ENCODE measurements at regions not wholly inside any gene's neighbourhood (a gene's known extent, or its start where the extent isn't known, plus 50 kb on each side); places are given as distances from the start of the nearest gene placed in this dataset.
"Not testable (repeated sequence)": the region's sequence is repeated elsewhere in the genome, so short reads cannot be mapped to it uniquely, and the experiment has no call there.

GRCh38 chr1:58836408-58836807 lies 52.6 kb upstream of the JUN start:
- no peak for DNase-seq (ENCODE audit: low spot score)

GRCh38 chr1:58837886-58838285 lies 54.0 kb upstream of the JUN start:
- no peak for DNase-seq (ENCODE audit: low spot score)

- DNase-seq (ENCODE audit: low spot score), result no peak
Measured at GRCh38 chr1:58839147-58839795, 55.4 kb upstream of the JUN start.

- DNase-seq (ENCODE audit: low spot score), result no peak
Measured at GRCh38 chr1:58839846-58840835, 56.3 kb upstream of the JUN start.

DNA sequence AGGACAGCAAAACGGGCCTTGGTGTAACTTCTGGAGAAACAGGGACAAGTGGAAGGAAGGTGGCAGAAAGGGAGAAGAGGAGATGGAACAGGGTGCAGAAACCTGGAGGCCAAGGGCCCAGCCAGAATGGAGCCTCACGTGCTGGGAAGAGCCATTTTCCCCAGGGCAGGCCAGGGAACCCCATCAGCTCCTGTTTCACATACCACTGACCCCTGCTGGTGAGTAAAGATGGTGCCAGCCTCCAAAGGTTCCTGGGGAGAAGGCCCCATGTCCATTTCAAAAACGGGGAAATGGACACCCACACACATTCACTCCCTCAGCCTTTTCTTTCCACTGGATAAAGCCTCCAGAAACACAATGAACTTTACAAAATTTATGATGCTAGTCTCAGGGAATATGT lies 57.6 kb upstream of the JUN start:
- no peak for DNase-seq (ENCODE audit: low spot score)

- DNase-seq (ENCODE audit: low spot score), result no peak
Measured at GRCh38 chr1:58842941-58843340, 59.1 kb upstream of the JUN start.

- no peak for DNase-seq (ENCODE audit: low spot score)
Measured at GRCh38 chr1:58844176-58844575, 60.3 kb upstream of the JUN start.

DNA sequence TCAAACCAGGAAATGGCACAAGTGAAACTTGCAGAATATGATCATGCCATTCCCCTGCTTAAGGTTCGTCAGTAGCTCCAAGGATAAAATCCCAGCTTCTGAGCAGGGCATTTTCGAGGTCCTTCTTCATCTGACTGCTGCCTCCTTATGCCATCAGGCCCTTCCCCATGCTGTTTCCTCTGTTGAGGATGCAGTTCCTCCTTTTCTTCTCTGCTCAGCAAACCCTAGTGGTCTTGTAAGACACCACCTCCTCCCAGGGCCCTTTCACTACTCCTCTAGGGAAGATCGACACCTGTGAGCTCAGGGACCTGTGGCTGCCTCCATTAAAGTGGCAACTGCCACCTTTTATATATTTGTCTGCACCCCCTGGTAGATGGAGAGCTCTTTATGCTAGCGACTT lies 62.1 kb upstream of the JUN start:
- DNase-seq (ENCODE audit: low spot score), result no peak

DNA sequence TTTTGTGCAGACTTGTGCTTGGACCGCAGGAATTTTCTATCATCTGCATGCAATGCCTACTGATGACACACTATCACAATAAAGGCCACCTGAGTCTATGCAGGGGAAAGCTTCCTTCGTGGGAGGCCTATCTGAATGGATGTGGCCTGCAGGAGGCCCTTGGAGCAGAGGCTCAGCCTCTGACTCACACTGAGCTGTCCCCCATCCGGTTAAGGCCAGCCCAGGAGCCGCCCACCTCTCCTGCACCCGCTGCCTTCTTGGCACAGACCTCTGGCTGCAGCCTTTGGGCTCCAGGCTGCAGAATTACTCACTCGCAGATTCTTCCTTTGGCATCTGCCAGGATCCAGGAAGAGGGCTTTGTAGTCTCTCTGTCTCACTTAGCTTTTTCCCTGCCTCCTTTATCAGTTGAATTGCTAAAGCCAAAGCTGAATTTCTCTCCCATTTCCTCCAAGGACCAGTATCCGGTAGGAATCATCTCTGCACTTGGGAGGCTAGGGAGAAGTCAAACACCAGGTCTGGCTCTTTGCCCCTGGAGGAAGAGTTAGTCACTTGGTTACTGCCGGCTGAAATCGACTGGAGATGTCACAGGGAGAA lies 65.1 kb upstream of the JUN start:
- no peak for DNase-seq (ENCODE audit: low spot score)

- DNase-seq (ENCODE audit: low spot score), result no peak
Measured at GRCh38 chr1:58849551-58849950, 65.7 kb upstream of the JUN start.

DNA sequence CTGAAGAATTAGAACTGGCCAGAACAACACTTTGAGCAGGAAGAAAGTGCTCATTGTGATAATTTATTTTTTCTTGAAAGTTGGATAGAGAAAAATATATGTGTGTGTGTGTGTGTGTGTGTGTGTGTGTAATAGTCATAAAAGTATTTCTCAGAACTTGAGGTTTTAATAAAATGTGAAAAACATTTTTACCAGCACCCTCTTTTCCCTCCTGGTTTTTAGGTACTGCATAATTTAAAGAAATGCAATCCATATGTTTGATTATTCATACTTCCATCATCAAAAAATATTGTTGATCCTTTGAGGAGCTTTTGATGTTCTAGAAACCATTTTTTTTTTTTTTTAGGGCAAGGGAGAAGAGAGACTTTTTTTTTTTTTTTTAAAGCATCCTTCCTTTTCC lies 66.8 kb upstream of the JUN start:
- no peak for DNase-seq (ENCODE audit: low spot score)

GRCh38 chr1:58852731-58853485 lies 69.1 kb upstream of the JUN start:
- DNase-seq (ENCODE audit: low spot score), result no peak

DNA sequence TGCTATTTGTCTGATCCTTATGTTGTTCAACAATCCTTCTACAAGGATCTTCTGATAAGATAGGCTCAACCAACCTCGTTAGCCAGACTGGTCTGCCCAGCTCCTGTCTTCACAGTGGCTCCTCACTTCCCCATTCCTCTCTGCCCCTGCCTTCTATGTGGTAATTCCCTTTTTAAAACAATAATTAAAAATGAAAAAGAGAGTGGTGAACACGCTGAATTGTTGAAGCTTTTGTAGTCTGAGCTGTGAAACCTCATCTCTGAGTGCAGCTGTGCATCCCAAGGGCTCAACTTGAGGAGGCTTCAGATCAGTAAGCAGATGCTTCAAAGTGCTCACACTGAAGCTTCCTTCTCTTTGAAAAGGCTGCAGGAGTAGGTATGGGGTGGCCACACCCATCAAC lies 70.7 kb upstream of the JUN start:
- no peak for DNase-seq (ENCODE audit: low spot score)

DNA sequence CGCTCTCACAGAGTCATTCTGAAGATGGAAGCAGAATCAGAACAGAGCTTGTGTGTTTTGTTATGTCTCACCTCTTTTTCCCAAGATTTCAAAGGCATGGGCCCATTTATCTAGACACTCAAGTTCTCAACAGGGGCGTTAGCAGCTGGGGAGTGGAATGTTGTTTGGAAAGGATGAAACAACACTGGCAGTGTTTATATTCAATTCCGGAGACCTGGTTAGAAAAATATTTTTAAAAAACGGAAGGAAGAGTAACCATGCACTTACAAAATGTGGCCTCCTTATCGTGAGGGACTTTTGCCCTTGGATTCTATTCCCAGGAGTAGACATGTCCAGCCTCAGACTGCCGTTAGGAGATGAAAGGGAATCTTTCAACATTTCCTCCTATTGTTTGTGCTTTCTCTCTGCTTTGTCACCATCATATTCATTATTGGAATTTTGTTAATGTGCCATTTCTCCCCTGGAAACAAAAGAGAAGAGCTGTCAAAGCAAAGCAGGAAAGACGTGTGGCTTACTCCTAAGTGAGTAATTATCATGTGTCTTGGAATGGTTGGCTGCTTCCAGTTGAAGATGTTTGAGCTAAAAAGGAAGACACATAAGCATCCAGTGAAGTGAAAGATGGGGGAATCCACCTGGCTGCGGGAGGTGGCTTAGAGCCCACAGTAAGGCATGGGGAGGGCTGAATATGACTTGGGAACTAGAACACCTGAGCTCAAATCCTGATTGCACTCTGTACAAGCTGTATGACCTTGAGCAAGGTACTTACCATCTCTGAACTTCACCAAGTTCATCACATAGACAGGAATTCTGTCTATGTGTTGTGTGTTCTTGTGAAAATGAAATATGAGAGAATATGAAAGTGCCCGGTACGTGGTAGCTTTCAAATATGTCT lies 71.7 kb upstream of the JUN start:
- no peak for DNase-seq (ENCODE audit: low spot score)

DNA sequence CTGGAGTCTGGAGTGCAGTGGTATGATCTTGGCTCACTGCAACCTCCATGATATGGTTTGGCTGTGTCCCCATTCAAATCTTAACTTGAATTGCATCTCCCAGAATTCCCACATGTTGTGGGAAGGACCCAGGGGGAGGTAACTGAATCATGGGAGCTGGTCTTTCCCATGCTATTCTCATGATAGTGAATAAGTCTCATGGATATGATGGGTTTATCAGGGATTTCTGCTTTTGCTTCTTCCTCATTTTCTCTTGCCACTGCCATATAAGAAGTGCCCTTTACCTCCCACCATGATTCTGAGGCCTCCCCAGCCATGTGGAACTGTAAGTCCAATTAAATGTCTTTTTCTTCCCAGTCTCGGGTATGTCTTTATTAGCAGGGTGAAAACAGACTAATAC lies 72.4 kb upstream of the JUN start:
- DNase-seq (ENCODE audit: low spot score), result not testable (repeated sequence)

DNA sequence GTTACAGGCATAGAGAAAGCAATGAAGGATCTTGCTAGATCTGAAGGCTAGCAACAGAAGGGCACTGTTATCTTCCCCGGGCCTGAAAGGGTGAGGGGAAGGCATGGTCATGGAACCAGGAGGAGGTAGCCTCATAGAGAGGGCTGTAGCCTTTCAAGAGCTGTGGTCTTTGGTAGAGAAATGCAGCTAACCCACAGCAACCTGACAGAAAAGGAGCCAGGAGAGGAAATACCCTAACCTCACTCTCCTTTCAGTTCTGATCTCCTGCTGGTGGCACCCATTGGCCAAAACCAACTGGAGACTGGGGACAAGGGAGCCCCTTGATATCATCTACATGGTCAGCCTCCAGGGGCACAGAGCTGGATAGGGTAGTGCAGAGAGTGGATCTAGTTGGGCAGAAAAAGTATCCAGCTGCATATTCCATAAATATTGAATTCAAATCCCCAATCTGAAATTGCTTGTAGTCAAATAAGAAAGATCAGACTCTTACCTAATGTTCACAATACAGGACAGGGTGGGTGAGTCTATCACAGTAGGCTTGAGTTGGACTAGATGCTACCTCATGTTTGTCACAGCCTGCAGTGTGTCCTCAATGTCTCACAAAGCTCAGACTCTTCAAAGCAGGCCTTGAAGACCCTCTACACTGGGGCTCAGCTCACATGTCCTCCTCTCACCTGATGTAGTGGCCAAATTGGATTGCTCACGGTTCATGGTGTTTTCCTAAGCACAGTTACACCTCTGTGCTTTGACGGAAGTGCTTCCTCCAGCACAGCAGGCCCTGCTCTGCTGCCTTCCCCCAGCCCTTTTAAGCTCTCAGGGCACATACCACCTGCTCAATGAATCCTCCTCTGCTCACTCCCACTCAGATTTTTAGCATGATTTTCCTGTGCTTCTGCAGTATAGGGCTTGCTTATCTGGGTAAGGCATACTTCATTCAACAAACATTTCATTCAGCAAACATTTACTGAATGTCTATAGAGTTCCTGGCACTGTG lies 74.1 kb upstream of the JUN start:
- no peak for DNase-seq (ENCODE audit: low spot score)

- no peak for DNase-seq (ENCODE audit: low spot score)
Measured at GRCh38 chr1:58859769-58860485, 76.1 kb upstream of the JUN start.

- no peak for DNase-seq (ENCODE audit: low spot score)
Measured at GRCh38 chr1:58861076-58861475, 77.2 kb upstream of the JUN start.

DNA sequence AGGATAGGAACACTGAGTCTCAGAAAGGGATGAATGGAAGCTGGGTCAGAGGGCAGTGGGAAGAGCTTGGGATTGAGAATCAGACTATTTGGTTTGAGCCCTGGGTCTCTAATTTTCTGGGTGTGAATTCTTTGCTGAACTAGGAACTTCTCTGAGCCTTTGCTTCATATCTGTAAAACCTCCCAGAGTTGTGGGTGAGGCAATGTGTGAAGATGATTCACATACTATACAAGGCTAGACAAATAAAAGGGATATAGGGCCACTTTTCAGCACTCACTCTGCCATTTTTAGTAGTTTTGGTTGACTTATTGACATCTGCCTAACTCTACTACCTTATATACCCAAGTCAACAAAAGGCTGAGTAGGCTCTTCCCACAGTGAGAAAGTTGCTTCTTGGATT lies 77.7 kb upstream of the JUN start:
- no peak for DNase-seq (ENCODE audit: low spot score)
